T-cell (primary cell): ENCODE measurements at regions not wholly inside any gene's neighbourhood (a gene's known extent, or its start where the extent isn't known, plus 50 kb on each side); places are given as distances from the start of the nearest gene placed in this dataset.
A peak's percentile ranks its signal among the peaks of the same experiment; 100 is the strongest.

Experiments
- ATAC-seq, 4 experiments: fragments of 200-7000 bp in 3 of 4; fragments of 150-1000 bp in 1 of 4; cut with Tn5 transposase; replicated peaks in 1 of 4; 1 replicate in 3 of 4; 2 replicates in 1 of 4; pipeline ENCODE4 v1.10.0; 2021; ENCODE audit warnings: moderate library complexity in 3 of 4, mild to moderate bottlenecking in 2 of 4, moderate number of reproducible peaks in 1 of 4
- CTCF ChIA-PET, 2 donors: fragments of 300-600 bp; sonication (Branson Sonifier 250); formaldehyde crosslinking; loops; one replicate each; lab custom pipeline; 2022; ENCODE audit warnings: antibody characterized with exemption in 2 of 2; lab: Charles Lee
- POLR2A ChIA-PET, 2 donors: fragments of 300-600 bp; sonication (Branson Sonifier 250); formaldehyde crosslinking; loops; one replicate each; lab custom pipeline; 2022; ENCODE audit warnings: antibody characterized with exemption in 2 of 2; lab: Charles Lee
- DNase-seq, 35 experiments: peaks; one replicate each; pipeline versions ENCODE4 v3.0.0 to v3.0.0-alpha.2; 2013 to 2023
- H3K27ac ChIP-seq: one replicate; pipeline ENCODE4 v1.5.1; 2013; ENCODE audit warnings: low read length
- H3K27me3 ChIP-seq, 2 experiments: replicated peaks in 1 of 2; 1 replicate in 1 of 2; 2 replicates in 1 of 2; pipeline versions ENCODE4 v1.6.1 to v1.7.0; 2013; ENCODE audit warnings: low read length in 1 of 2, mixed read lengths in 1 of 2; ENCODE audit not compliant: control insufficient read depth in 2 of 2, insufficient read depth in 2 of 2; ENCODE audit errors: extremely low read depth in 1 of 2
- H3K36me3 ChIP-seq, 2 donors: 1 replicate in 1 of 2; 2 replicates in 1 of 2; pipeline versions ENCODE4 v1.6.1 to v1.7.0; 2013; ENCODE audit warnings: low read length in 1 of 2; ENCODE audit not compliant: control insufficient read depth in 2 of 2, insufficient read depth in 1 of 2; ENCODE audit errors: extremely low read depth in 1 of 2
- H3K4me1 ChIP-seq, 2 experiments: 1 replicate in 1 of 2; 2 replicates in 1 of 2; pipeline versions ENCODE4 v1.6.1 to v1.7.0; 2013; ENCODE audit warnings: low read length in 2 of 2, mixed read lengths in 1 of 2; ENCODE audit not compliant: insufficient read depth in 2 of 2, control insufficient read depth in 1 of 2; ENCODE audit errors: extremely low read depth in 1 of 2
- H3K4me3 ChIP-seq, 2 donors: 1 replicate in 1 of 2; 2 replicates in 1 of 2; pipeline versions ENCODE4 v1.5.1 to v1.7.0; 2013; ENCODE audit warnings: mild to moderate bottlenecking in 2 of 2, low read length in 1 of 2, moderate library complexity in 1 of 2; ENCODE audit not compliant: control insufficient read depth in 1 of 2; ENCODE audit errors: extremely low read depth in 1 of 2
- H3K9me3 ChIP-seq: 2 replicates; pipeline ENCODE4 v1.7.0; 2013
- H3K27ac Mint-ChIP-seq, 2 donors: one replicate each; pipeline ENCODE4 v1.8.0; 2020 to 2021; ENCODE audit warnings: mild to moderate bottlenecking in 2 of 2, mixed read lengths in 2 of 2
- H3K27me3 Mint-ChIP-seq, 2 donors: one replicate each; pipeline ENCODE4 v1.8.0; 2021 to 2022; ENCODE audit warnings: mixed read lengths in 2 of 2
- H3K36me3 Mint-ChIP-seq: one replicate; pipeline ENCODE4 v1.8.0; 2021; ENCODE audit warnings: mixed read lengths
- H3K4me1 Mint-ChIP-seq, 3 donors: one replicate each; pipeline ENCODE4 v1.8.0; 2020 to 2022; ENCODE audit warnings: mixed read lengths in 3 of 3, mild to moderate bottlenecking in 1 of 3
- H3K4me3 Mint-ChIP-seq, 3 donors: one replicate each; pipeline ENCODE4 v1.8.0; 2020 to 2022; ENCODE audit warnings: mild to moderate bottlenecking in 3 of 3, mixed read lengths in 3 of 3, moderate library complexity in 3 of 3
- H3K9me3 Mint-ChIP-seq, 3 donors: one replicate each; pipeline ENCODE4 v1.8.0; 2020 to 2022; ENCODE audit warnings: mixed read lengths in 3 of 3
- WGBS: methylation state at CpG from one replicate; pipeline ENCODE4 v1.1.5; 2013; ENCODE audit warnings: missing lambda C conversion rate; ENCODE audit not compliant: insufficient coverage; 5-methylcytosine and 5-hydroxymethylcytosine counted together

- H3K9me3 Mint-ChIP-seq: no peaks in the 10 kb centered on the region
- no peak overlapping the region for H3K27ac Mint-ChIP-seq
- H3K27ac ChIP-seq: no peak overlapping the region
- WGBS: no CpG with 5 or more reads among the region's 3 CpGs
- H3K9me3 ChIP-seq: no peaks in the 10 kb centered on the region
- no peak overlapping the region for H3K4me3 Mint-ChIP-seq
- ChIA-PET CTCF (no interaction called here), POLR2A (interaction anchor here in 1 of 2 donors (0.6 kb wide), 1 partner anchor 128 kb away, joined by 3 read pairs; no protein-coding TSS in a partner anchor)
- peaks cover 0 to 4% of the 10 kb centered on the region in 2 experiments for H3K4me1 ChIP-seq
- peaks cover 5 to 10% (median 6%) of the 10 kb centered on the region in 3 donors for H3K4me1 Mint-ChIP-seq
- no peak overlapping the region for H3K4me3 ChIP-seq
- no peaks in the 10 kb centered on the region for H3K36me3 ChIP-seq
- H3K27me3 Mint-ChIP-seq: peaks cover 5 to 18% of the 10 kb centered on the region in 2 donors
- DNase-seq (no peak), ATAC-seq (no peak)
- no peaks in the 10 kb centered on the region for H3K36me3 Mint-ChIP-seq
- H3K27me3 ChIP-seq: peaks cover 0 to 14% of the 10 kb centered on the region in 2 experiments
Measured at GRCh38 chr7:135802697-135803096, 54.1 kb upstream of the FAM180A start.

- ATAC-seq (no peak), DNase-seq (no peak)
- Mint-ChIP-seq H3K4me1 (peaks cover 6 to 10% (median 8%) of the 10 kb centered on the region in 3 donors), H3K9me3 (no peaks in the 10 kb centered on the region), H3K27ac (no peak overlapping the region), H3K27me3 (peaks cover 5 to 18% of the 10 kb centered on the region in 2 donors), H3K4me3 (no peak overlapping the region), H3K36me3 (no peaks in the 10 kb centered on the region)
- WGBS: 70% methylated on average over 3 of the region's 6 CpGs
- peaks cover 0 to 14% of the 10 kb centered on the region in 2 experiments for H3K27me3 ChIP-seq
- no peak overlapping the region for H3K27ac ChIP-seq
- no peak overlapping the region for H3K4me3 ChIP-seq
- CTCF ChIA-PET: interaction anchor here in 1 of 2 donors (0.7 to 2.0 kb wide), 2 partner anchors 12 to 208 kb away, joined by 3 to 15 read pairs; no protein-coding TSS in a partner anchor
- H3K9me3 ChIP-seq: no peaks in the 10 kb centered on the region
- H3K36me3 ChIP-seq: no peaks in the 10 kb centered on the region
- POLR2A ChIA-PET: no interaction called here
- H3K4me1 ChIP-seq: peaks cover 0 to 4% of the 10 kb centered on the region in 2 experiments
Measured at GRCh38 chr7:135801877-135802276, 53.3 kb upstream of the FAM180A start.

DNA sequence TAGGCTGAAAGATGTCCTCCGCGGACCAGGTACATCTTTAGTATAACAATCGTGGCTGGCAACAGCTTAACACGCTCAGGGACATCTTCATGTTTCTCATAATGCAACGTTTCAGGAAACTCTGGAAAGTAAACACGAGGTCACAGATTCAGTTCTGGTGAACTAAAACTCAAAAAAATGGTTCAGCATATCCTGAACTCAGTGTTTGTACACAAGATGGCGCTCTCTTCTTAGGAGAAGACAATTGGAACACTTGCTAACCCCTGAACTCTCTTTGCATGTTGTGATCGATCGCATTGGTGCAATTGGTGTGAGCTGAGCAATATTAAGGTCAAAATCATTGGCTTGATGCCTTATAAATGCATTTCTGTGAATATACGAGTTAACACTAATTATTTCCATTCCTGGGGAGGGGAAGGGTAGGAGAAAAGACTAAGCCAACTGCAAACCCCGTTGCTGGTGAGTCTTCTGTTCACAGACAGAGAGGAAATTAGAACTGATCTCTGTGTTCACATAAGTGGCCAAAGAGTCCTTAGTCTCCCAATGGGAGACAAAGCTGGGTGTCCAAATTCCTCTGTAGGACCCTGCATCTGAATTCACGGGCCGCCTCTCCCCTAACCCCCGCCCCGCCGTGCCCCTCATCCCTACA is 52.6 kb upstream of the FAM180A start:
- Mint-ChIP-seq H3K36me3 (no peaks in the 10 kb centered on the region), H3K4me1 (peaks cover 8 to 10% (median 10%) of the 10 kb centered on the region in 3 donors), H3K4me3 (no peak overlapping the region), H3K27me3 (peaks cover 5 to 18% of the 10 kb centered on the region in 2 donors), H3K9me3 (no peaks in the 10 kb centered on the region), H3K27ac (no peak overlapping the region)
- POLR2A ChIA-PET: no interaction called here
- CTCF ChIA-PET: interaction anchor here (0.6 to 2.0 kb wide), 11 partner anchors 10 to 226 kb away, joined by 3 to 15 read pairs (median 4); no protein-coding TSS in a partner anchor
- Histone ChIP-seq H3K27me3 (peaks cover 0 to 14% of the 10 kb centered on the region in 2 experiments), H3K9me3 (no peaks in the 10 kb centered on the region), H3K4me1 (peaks cover 0 to 4% of the 10 kb centered on the region in 2 experiments), H3K27ac (no peak overlapping the region), H3K4me3 (no peak overlapping the region), H3K36me3 (no peaks in the 10 kb centered on the region)
- WGBS: 35% methylated on average over 13 of the region's 16 CpGs
- ATAC-seq (peak; percentile 38 to 72 (median 56)), DNase-seq (peak in 15 of 35 experiments; percentile 6 to 77 (median 21))

- Histone ChIP-seq H3K27me3 (peaks cover 0 to 14% of the 10 kb centered on the region in 2 experiments), H3K4me3 (no peak overlapping the region), H3K4me1 (peaks cover 0 to 4% of the 10 kb centered on the region in 2 experiments), H3K9me3 (no peaks in the 10 kb centered on the region), H3K36me3 (no peaks in the 10 kb centered on the region), H3K27ac (no peak overlapping the region)
- Mint-ChIP-seq H3K9me3 (no peaks in the 10 kb centered on the region), H3K4me3 (no peak overlapping the region), H3K4me1 (peaks cover 8 to 10% (median 10%) of the 10 kb centered on the region in 3 donors), H3K27ac (no peak overlapping the region), H3K36me3 (no peaks in the 10 kb centered on the region), H3K27me3 (peaks cover 5 to 18% of the 10 kb centered on the region in 2 donors)
- DNase-seq: no peak
- CTCF ChIA-PET: interaction anchor here (0.6 to 2.0 kb wide), 10 partner anchors 10 to 226 kb away, joined by 3 to 15 read pairs (median 4); no protein-coding TSS in a partner anchor
- POLR2A ChIA-PET: no interaction called here
- 76% methylated on average over 8 of the region's 10 CpGs for WGBS
- ATAC-seq: no peak
Measured at GRCh38 chr7:135800560-135800959, 51.9 kb upstream of the FAM180A start.

DNA sequence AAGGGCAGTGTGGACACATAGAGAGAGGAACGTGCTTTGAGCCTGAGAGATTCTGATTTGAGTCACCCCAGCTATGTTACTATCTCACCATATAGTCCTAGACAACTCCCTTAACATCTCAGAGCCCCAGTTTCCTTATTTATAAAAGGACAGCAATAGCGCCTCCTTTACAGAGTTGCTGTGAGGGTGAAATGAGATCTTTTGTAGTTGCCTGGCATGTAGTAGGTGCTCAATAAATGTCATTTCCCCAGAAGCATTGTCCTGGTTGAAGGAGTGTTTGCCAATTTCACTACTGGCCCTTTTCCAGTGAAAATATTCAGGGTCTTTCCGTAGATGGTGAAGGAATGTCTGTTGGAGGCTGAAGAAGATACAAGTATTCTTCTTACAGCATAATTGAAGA is 51.3 kb upstream of the FAM180A start:
- Mint-ChIP-seq H3K9me3 (no peaks in the 10 kb centered on the region), H3K4me1 (peaks cover 8 to 10% (median 10%) of the 10 kb centered on the region in 3 donors), H3K36me3 (no peaks in the 10 kb centered on the region), H3K27ac (no peak overlapping the region), H3K27me3 (peaks cover 7 to 18% of the 10 kb centered on the region in 2 donors), H3K4me3 (no peak overlapping the region)
- Histone ChIP-seq H3K36me3 (no peaks in the 10 kb centered on the region), H3K27me3 (peaks cover 0 to 14% of the 10 kb centered on the region in 2 experiments), H3K4me3 (no peak overlapping the region), H3K27ac (no peak overlapping the region), H3K9me3 (no peaks in the 10 kb centered on the region), H3K4me1 (peaks cover 0 to 4% of the 10 kb centered on the region in 2 experiments)
- POLR2A ChIA-PET: no interaction called here
- DNase-seq: no peak
- CTCF ChIA-PET: interaction anchor here in 1 of 2 donors (1.0 kb wide), 1 partner anchor 55 kb away, joined by 3 read pairs; no protein-coding TSS in a partner anchor
- 100% methylated on average over 1 of the region's 3 CpGs for WGBS
- no peak for ATAC-seq
